ENCODE measurements at regions not wholly inside any gene's neighbourhood (a gene's known extent, or its start where the extent isn't known, plus 50 kb on each side); places are given as distances from the start of the nearest gene placed in this dataset.

DNA sequence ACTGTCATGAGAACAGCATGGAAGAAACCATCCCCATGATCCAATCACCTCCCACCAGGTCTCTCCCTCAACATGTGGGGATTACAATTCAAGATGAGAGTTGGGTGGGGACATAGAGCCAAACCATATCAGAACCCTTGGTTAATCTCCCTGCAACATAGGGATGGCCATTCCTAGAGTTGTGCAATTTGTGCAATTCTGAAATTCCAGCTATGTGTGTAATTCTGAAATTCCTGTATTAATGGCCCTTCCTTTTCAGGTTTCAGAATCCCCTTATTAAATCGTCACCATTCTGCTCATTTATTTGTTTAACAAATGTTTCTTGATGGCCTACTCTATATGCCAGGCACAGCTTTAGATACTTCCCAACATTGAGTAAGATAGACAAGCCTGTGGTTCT lies 282.6 kb downstream of the SMARCA2 start:
- Mint-ChIP-seq H3K9me3 (ENCODE audit: low read depth) (peaks cover 8% of the 10 kb centered on the region), H3K4me1 (ENCODE audit: low read depth) (peaks cover 19% of the 10 kb centered on the region), H3K27me3 (ENCODE audit: low read depth) (no peaks in the 10 kb centered on the region), H3K36me3 (ENCODE audit: low read depth) (peaks cover 1% of the 10 kb centered on the region), H3K4me3 (ENCODE audit: unreplicated experiment) (no peak overlapping the region), H3K27ac (ENCODE audit: unreplicated experiment) (no peak overlapping the region)
- DNase-seq (ENCODE audit: low spot score): no peak
- TF ChIP-seq, protein P1, sequence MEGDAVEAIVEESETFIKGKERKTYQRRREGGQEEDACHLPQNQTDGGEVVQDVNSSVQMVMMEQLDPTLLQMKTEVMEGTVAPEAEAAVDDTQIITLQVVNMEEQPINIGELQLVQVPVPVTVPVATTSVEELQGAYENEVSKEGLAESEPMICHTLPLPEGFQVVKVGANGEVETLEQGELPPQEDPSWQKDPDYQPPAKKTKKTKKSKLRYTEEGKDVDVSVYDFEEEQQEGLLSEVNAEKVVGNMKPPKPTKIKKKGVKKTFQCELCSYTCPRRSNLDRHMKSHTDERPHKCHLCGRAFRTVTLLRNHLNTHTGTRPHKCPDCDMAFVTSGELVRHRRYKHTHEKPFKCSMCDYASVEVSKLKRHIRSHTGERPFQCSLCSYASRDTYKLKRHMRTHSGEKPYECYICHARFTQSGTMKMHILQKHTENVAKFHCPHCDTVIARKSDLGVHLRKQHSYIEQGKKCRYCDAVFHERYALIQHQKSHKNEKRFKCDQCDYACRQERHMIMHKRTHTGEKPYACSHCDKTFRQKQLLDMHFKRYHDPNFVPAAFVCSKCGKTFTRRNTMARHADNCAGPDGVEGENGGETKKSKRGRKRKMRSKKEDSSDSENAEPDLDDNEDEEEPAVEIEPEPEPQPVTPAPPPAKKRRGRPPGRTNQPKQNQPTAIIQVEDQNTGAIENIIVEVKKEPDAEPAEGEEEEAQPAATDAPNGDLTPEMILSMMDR (IDR thresholded peaks at IDR 0.05): no peak

DNA sequence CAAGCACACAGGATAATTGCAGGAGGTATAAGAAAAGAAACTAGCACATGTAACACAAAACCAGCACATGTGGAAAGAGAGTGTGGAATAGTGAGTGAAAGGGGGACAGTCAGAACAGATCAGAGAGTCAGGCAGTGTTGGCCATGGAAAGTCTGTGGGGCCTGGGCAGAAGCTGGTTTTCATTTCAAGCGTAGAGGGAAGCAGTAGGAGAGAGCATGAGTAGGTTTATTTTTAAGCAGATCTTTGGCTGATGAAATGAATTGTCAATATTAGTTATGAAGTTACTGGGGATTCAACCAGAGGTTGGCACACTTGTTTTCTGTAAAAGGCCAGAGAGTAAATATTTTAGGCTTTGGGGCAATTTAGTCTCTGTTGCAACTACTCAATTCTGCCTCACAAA lies 283.1 kb downstream of the SMARCA2 start:
- TF ChIP-seq, protein P1 (IDR thresholded peaks at IDR 0.05): no peak
- H3K27ac Mint-ChIP-seq (ENCODE audit: unreplicated experiment): no peak overlapping the region
- peaks cover 1% of the 10 kb centered on the region for H3K36me3 Mint-ChIP-seq (ENCODE audit: low read depth)
- peaks cover 8% of the 10 kb centered on the region for H3K9me3 Mint-ChIP-seq (ENCODE audit: low read depth)
- H3K4me3 Mint-ChIP-seq (ENCODE audit: unreplicated experiment): no peak overlapping the region
- DNase-seq (ENCODE audit: low spot score): no peak
- peaks cover 23% of the 10 kb centered on the region for H3K4me1 Mint-ChIP-seq (ENCODE audit: low read depth)
- H3K27me3 Mint-ChIP-seq (ENCODE audit: low read depth): no peaks in the 10 kb centered on the region

DNA sequence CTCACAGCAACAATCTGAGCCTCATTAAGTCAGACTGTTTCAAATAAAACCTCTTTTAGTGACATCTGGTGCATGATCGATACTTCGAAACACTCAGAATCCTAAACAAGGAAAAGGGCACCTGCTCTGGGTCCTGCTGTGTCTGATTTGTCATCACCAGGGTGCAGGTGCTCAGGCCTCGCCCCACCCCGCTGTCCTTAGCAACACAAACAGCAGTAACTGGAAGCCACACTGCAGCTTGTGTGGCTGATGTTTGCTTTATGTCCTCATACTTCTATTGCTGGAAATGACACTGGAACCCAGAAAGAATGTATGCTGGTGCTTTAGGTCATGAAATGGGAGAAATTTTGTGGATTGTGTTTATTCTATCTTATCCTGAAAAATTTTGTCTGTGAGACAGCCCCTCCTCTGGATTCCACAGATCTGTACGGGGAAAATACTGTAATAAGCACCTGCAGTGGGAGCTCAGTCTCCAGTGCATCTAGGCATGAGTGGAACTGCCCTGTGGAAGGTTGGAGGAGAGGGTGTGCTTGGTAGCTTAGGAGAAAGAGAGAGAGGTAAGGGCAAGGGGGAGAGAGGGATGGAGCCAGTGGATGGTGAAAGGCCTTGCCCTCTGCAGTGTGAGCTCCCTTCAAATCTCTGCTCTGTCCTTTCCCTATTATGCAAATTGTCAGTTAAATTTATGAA lies 284.2 kb downstream of the SMARCA2 start:
- Mint-ChIP-seq H3K27ac (ENCODE audit: unreplicated experiment) (no peak overlapping the region), H3K4me1 (ENCODE audit: low read depth) (peaks cover 23% of the 10 kb centered on the region), H3K27me3 (ENCODE audit: low read depth) (no peaks in the 10 kb centered on the region), H3K36me3 (ENCODE audit: low read depth) (peaks cover 1% of the 10 kb centered on the region), H3K4me3 (ENCODE audit: unreplicated experiment) (no peak overlapping the region), H3K9me3 (ENCODE audit: low read depth) (peaks cover 8% of the 10 kb centered on the region)
- no peak for DNase-seq (ENCODE audit: low spot score)
- TF ChIP-seq, protein P1 (IDR thresholded peaks at IDR 0.05): no peak

DNA sequence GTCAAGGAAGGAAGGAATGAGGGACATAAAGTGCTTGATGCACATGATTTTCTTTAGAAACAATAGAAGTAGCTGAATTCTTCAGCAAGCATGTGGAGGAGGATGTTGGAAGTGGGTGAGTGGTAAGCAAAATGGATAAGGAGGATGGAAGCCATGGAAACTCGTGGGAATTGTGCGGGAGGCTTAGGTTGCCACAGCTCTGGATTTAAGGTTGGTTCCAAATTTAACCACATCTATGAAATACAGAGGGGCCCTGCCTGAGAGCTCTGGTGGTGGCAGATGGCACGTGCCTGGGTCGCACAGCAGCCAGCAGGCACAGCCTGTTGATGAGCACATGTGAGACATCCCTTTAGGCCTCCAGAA lies 284.7 kb downstream of the SMARCA2 start:
- H3K27ac Mint-ChIP-seq (ENCODE audit: unreplicated experiment): no peak overlapping the region
- TF ChIP-seq, protein P1 (IDR thresholded peaks at IDR 0.05): no peak
- H3K36me3 Mint-ChIP-seq (ENCODE audit: low read depth): peaks cover 1% of the 10 kb centered on the region
- no peak overlapping the region for H3K4me3 Mint-ChIP-seq (ENCODE audit: unreplicated experiment)
- H3K27me3 Mint-ChIP-seq (ENCODE audit: low read depth): no peaks in the 10 kb centered on the region
- DNase-seq (ENCODE audit: low spot score): no peak
- H3K4me1 Mint-ChIP-seq (ENCODE audit: low read depth): peaks cover 23% of the 10 kb centered on the region
- H3K9me3 Mint-ChIP-seq (ENCODE audit: low read depth): peaks cover 8% of the 10 kb centered on the region

DNA sequence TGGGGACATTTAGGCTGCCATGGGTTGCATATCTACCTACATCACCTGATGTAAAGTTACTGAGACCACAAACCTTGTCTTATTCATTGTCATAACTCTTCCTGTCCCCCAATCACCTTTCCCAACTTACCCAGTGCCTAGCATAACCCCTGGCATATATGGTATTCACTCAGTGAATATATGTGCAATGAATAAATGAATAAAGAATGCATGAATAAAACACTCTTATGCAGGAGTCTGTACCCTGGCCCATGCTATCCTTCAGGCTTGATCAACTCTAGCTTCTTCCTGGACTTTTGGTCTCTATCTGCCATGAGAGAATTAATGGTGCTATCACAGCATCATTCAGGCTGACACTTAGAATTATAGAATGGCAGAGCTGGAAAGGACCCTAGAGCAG lies 285.2 kb downstream of the SMARCA2 start:
- Mint-ChIP-seq H3K4me1 (ENCODE audit: low read depth) (peaks cover 23% of the 10 kb centered on the region), H3K27ac (ENCODE audit: unreplicated experiment) (no peak overlapping the region), H3K36me3 (ENCODE audit: low read depth) (peaks cover 1% of the 10 kb centered on the region)

More for the DNA sequence above, 285.2 kb downstream of the SMARCA2 start:
- no peak for DNase-seq (ENCODE audit: low spot score)
- peaks cover 8% of the 10 kb centered on the region for H3K9me3 Mint-ChIP-seq (ENCODE audit: low read depth)
- H3K4me3 Mint-ChIP-seq (ENCODE audit: unreplicated experiment): no peak overlapping the region
- H3K27me3 Mint-ChIP-seq (ENCODE audit: low read depth): no peaks in the 10 kb centered on the region
- TF ChIP-seq, protein P1 (IDR thresholded peaks at IDR 0.05): no peak

Measured in chondrocyte (in vitro differentiated cells).